ENCODE measurements at regions not wholly inside any gene's neighbourhood (a gene's known extent, or its start where the extent isn't known, plus 50 kb on each side); places are given as distances from the start of the nearest gene placed in this dataset.

GRCh38 chr9:134505032-134505431 lies 136.6 kb upstream of the COL5A1 start:
- TF ChIP-seq GATA2 (IDR thresholded peaks at IDR 0.05; ENCODE audit: low read depth, low read length) (no peak), GATA3 (IDR thresholded peaks at IDR 0.05; ENCODE audit: low read depth, low read length) (no peak)

Measured in SH-SY5Y (cell line).